Left cardiac atrium (tissue), 4 donors: ENCODE measurements at regions not wholly inside any gene's neighbourhood (a gene's known extent, or its start where the extent isn't known, plus 50 kb on each side); places are given as distances from the start of the nearest gene placed in this dataset.

Experiments
- ATAC-seq, 2 donors: fragments of 200-7000 bp; cut with Tn5 transposase; one replicate each; pipeline ENCODE4 v1.9.1; 2020; ENCODE audit warnings: mild to moderate bottlenecking in 2 of 2, moderate library complexity in 2 of 2
- DNase-seq: peaks from one replicate; pipeline ENCODE4 v3.0.0-alpha.2; 2020
- intact Hi-C, 2 donors: fragments of 100-400 bp; cut with DNase I; formaldehyde crosslinking; loops; one replicate each; pipeline versions ENCODE4 v1.14.1 to v1.15.1; 2022 to 2023
- donor health status: DM: no; HTN: yes; CAD: no.
- donor health status: DM: no; HTN: yes; CAD: no; lungs with severe emphysema.
- donor health status: DM: yes; HTN: yes; CAD: no.
- donor health status: Dilated cardiomyopathy.

DNA sequence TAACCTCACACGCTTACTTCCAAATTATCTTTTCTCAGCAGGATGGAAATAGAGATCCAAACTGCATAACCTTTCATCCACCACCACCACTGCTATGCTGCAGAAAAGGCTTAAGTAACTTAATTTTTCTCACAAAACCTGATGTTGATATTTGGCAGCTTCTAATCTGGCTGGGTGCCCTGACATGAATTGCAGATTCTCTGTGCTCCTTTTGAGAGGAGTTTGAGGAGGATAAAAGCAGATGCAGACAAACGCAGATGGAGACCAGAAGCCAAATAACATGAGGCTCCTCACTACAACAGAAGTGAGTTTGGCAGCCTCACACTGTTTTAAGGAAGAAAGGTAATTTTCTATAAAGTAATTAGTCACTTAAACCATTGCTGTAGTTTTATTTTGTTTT is 646.2 kb upstream of the ATXN8OS start:
- intact Hi-C loops, result no loop called here
- ATAC-seq (no peak), DNase-seq (no peak)

DNA sequence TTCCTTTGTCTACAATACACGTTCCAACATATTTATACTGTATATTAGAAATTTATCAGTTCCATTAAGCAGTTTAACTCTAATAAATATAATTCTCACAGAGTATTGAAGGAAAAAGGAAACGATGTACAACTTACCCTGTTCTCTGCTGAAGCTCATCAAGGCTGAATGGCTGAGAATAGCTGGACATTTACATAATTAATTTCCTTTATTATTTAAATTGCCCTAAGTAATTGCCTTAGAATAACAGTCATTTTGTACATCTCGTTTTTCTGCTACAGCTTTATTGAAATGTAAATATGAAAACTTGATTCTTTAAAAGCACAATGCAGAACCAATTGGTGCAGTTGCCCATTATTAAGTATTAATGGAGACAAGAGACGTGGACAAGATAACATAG is 648.3 kb upstream of the ATXN8OS start:
- ATAC-seq, result no peak
- intact Hi-C loops, result no loop called here
- DNase-seq, result no peak

GRCh38 chr13:69458013-69458412 is 649.6 kb upstream of the ATXN8OS start:
- intact Hi-C loops, result no loop called here
- ATAC-seq, result no peak
- DNase-seq, result no peak

DNA sequence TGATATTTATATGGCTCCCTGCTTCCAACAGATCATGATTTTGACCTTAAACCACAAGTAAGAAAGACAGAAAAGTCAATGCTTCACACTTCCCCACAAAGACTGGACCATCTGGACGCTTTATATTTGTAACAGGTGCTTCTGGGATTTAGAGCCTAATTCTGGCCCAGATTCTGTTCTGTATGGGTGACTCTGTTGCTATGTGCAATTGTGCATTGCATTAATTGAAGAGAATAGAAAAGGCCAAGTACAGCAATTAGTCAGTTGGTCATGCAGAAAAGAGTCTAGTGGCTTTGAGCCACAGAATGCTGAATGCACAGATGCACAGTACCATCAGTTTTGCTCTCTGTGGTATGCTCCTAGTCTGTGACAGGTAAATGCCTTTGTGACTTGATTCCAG is 657.4 kb upstream of the ATXN8OS start:
- ATAC-seq (no peak), DNase-seq (no peak)
- intact Hi-C loops, result no loop called here

DNA sequence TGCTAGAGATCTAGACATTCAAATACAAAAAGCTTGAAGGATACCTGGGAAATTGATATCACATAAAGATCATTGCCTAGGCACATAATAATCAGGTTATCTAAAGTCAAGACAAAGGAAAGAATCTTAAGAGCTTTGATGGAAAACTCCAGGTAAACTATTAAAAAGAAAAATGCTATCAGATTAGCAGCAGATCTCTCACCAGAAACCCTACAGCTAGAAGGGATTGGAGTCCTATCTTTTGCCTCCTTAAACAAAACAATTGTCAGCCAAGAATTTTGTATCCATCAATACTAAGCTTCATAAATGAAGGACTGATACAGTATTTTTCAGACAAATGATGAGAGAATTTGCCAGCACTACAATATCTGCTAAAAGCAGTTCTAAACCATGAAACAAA is 682.4 kb upstream of the ATXN8OS start:
- ATAC-seq, result no peak
- no peak for DNase-seq
- intact Hi-C loops, result no loop called here

GRCh38 chr13:69423844-69424243 is 683.8 kb upstream of the ATXN8OS start:
- no peak for DNase-seq
- no peak for ATAC-seq
- intact Hi-C loops, result no loop called here

DNA sequence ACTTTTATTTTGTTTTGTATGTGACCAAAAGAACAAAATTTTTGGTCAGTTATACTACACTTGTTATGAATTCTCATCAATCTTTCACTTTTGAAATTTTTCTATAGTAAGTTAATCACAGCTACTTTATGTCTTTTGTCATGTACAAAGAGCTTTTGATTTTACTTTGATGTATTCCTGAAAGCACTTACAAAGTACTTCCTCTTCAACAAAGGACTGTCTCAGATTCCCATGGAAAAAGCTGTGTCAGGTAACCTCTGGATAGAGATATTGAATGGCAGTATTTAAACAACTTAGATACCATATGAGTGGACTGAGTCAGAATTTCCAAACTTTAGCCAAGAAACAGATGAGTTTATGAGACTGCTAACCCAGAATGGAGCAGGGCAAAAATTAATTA is 689.3 kb upstream of the ATXN8OS start:
- intact Hi-C loops, result no loop called here
- ATAC-seq (no peak), DNase-seq (no peak)

- ATAC-seq, result no peak
- no peak for DNase-seq
- intact Hi-C loops, result no loop called here
Measured at GRCh38 chr13:69410761-69411160, 696.9 kb upstream of the ATXN8OS start.

GRCh38 chr13:69391756-69392155 is 715.9 kb upstream of the ATXN8OS start:
- no peak for DNase-seq
- ATAC-seq, result no peak
- intact Hi-C loops, result no loop called here

- no peak for DNase-seq
- ATAC-seq, result no peak
- intact Hi-C loops, result no loop called here
Measured at GRCh38 chr13:69389899-69390298, 717.7 kb upstream of the ATXN8OS start.

- intact Hi-C loops, result no loop called here
- ATAC-seq (no peak), DNase-seq (no peak)
Measured at GRCh38 chr13:69373747-69374425, 733.7 kb upstream of the ATXN8OS start.

- ATAC-seq, result no peak
- intact Hi-C loops, result no loop called here
Measured at GRCh38 chr13:69363360-69363759, 744.3 kb upstream of the ATXN8OS start.

DNA sequence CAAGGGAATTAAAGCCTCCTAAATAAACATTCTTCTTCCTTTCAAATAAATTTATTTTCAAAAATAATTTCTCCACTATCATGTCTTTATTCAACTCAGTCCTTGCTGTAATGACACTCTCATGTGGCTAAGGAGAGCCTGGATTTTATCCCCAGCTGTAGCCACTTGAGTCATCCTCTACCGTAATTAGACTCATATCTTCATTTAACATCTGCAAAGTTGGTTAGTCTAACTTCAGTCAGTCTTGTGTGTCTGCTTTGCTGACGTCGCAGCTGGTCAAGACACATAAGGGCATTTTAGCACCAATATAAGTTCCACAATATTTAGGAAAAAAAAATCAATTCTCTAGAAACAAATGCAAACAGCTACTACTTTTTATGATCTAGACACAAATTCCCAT is 776.4 kb upstream of the ATXN8OS start:
- no peak for DNase-seq

More at GRCh38 chr13:69363360-69363759, 744.3 kb upstream of the ATXN8OS start:
- DNase-seq, result no peak

GRCh38 chr13:69324090-69324886 is 783.3 kb upstream of the ATXN8OS start:
- intact Hi-C loops, result loop anchor here in 1 of 2 donors (10.0 kb wide), 1 partner anchor 1019 kb away; no protein-coding TSS in a partner anchor
- no peak for DNase-seq
- ATAC-seq, result no peak

More for the DNA sequence above, 776.4 kb upstream of the ATXN8OS start:
- intact Hi-C loops, result no loop called here
- no peak for ATAC-seq

DNA sequence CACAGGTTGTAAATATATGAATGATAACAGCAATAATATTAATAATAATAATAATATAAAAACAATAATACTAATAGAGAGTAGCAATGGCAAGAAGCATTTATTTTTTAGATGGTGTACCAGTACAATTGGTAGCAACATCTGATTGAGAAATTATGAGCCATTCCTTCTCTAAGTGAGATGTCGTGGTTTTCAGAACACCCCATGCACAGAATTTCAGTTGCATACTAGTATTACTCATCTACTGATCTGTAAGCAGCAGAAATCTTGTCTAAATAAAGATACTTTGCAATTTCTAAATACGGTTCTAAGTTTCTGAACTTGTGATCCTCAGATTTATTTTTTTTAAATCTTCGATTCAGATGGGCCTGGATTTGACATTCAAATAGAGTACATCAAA is 788.0 kb upstream of the ATXN8OS start:
- ATAC-seq (no peak), DNase-seq (no peak)
- intact Hi-C loops, result loop anchor here in 1 of 2 donors (10.0 kb wide), 1 partner anchor 1015 kb away; no protein-coding TSS in a partner anchor

DNA sequence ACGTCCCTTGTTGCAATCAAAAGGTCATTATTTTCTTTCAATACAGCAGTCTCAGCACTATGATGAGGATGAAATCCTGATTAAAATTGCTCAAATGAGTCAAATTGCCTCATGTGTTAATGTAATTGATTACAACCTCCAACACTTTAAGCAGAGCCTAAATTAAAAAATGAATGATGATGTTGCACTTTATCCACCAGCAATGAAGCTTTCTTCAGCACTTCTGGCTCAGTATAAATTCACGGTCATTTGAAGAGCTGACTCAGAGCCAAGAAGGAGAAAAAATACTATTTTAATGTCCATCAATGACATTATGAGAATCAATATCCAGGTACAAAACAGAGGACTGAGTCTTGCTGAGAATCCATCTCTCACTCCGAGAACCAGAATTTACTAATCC is 792.6 kb upstream of the ATXN8OS start:
- DNase-seq (no peak), ATAC-seq (no peak)
- intact Hi-C loops, result no loop called here

DNA sequence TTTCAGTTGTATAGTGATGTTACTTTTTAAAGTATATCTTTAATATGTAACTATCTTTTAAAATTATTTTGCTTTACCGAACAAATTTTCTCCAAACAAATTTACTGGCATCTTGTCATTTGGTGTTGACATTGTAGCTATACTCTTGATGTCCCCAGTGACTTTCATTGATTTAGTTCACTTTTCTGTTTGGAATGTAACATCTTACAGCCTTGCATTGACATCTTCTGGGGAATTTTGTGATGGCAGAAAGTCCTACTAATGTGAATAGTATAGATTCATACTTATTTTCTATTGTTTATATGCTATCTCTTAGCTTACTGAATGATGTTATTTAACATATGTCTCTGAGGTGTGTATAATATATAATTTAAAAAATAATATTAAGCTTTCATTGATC is 800.9 kb upstream of the ATXN8OS start:
- DNase-seq, result no peak
- intact Hi-C loops, result no loop called here
- no peak for ATAC-seq

DNA sequence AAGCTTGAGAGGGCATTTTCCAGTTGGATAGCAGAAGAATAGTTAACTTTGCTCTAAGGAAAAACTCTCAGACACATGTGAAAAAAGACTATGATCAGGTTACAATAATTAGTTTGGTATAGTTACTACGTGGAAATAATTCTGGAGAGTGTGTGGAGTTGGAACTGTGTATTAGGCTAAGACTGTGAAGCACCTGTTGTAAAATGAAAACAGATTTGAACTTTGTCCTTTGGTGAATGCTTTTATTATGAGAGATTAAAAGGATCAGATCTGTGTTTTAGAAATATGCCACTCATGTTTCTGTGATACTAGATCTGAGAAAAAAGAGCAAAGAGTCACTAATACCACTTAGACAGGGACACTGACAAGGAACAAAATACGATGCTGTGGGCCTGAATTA is 807.5 kb upstream of the ATXN8OS start:
- no peak for ATAC-seq
- no peak for DNase-seq
- intact Hi-C loops, result no loop called here

DNA sequence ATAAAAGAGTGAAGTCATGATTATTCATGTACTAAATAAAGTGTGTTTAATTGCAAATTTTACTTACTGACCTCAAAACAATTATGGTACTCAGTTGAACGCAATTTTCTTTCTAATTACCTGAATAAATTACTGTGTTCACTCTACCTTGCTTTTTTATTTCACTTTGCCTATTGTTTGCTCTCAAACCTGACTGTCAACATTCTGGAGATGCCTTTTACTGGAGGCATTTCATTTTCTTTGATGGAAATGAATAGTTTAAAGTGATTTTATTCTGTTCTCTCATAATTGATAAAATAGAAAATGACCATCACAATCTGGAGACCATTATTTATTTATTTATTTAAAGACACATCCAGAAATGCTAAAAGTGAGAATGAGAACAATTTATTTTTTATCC is 811.5 kb upstream of the ATXN8OS start:
- ATAC-seq (no peak), DNase-seq (no peak)
- intact Hi-C loops, result no loop called here

- intact Hi-C loops, result no loop called here
- DNase-seq, result no peak
- ATAC-seq, result no peak
Measured at GRCh38 chr13:69292789-69293425, 814.7 kb upstream of the ATXN8OS start.
